ENCODE measurements at regions not wholly inside any gene's neighbourhood (a gene's known extent, or its start where the extent isn't known, plus 50 kb on each side); places are given as distances from the start of the nearest gene placed in this dataset.

GRCh38 chr4:181777518-181777917 lies 465.7 kb upstream of the TENM3 start:
- no peak overlapping the region for H3K4me3 ChIP-seq (ENCODE audit: low read depth, low read length)
- no peak for DNase-seq (ENCODE audit: low read depth, low spot score)
- in situ Hi-C loops (cut with HindIII; ENCODE audit: low sequenced_read_pairs), result no loop called here
- TF ChIP-seq, protein P1, sequence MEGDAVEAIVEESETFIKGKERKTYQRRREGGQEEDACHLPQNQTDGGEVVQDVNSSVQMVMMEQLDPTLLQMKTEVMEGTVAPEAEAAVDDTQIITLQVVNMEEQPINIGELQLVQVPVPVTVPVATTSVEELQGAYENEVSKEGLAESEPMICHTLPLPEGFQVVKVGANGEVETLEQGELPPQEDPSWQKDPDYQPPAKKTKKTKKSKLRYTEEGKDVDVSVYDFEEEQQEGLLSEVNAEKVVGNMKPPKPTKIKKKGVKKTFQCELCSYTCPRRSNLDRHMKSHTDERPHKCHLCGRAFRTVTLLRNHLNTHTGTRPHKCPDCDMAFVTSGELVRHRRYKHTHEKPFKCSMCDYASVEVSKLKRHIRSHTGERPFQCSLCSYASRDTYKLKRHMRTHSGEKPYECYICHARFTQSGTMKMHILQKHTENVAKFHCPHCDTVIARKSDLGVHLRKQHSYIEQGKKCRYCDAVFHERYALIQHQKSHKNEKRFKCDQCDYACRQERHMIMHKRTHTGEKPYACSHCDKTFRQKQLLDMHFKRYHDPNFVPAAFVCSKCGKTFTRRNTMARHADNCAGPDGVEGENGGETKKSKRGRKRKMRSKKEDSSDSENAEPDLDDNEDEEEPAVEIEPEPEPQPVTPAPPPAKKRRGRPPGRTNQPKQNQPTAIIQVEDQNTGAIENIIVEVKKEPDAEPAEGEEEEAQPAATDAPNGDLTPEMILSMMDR (IDR thresholded peaks at IDR 0.05; ENCODE audit: low read depth, low read length), result no peak

DNA sequence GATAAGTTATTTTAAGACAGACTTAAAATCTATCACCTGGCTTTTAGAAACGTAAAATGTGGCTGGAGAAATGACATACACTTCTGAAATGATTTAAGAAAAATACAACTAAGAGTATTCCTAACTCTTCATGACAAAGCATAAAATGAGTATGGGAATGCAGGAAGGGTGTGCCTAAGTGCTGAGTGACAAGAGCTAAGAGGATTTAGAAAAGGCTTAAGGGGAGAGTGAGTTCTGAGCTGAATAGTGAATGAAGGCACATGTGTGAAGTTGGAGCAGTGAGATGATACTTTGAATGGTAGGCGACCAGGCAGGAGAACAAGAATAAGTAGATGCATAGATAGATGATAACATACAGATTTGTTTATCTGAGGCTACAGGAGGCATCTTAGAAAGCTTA lies 458.3 kb upstream of the TENM3 start:
- in situ Hi-C loops (cut with HindIII; ENCODE audit: low sequenced_read_pairs), result no loop called here
- no peak for DNase-seq (ENCODE audit: low read depth, low spot score)
- H3K4me3 ChIP-seq (ENCODE audit: low read depth, low read length), result no peak overlapping the region
- TF ChIP-seq, protein P1 (IDR thresholded peaks at IDR 0.05; ENCODE audit: low read depth, low read length), result no peak

DNA sequence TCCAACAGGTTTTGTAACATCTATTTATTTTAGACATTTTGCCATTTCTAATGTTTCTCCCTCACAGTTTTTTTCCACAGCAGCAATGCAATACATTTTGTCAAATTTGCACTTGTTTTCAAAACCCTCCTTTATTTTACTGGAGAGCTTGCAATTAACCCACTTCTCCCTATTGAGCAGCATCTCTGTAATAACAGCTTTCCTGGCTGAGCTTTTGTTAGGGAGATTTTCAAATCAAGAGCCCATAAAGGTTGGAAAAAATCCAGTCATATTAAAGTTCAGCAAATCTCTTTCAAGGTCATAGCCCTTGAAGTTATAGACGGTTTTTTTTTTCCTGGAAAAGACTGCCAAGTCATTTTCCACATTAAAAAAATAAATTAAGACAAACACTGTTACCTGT lies 450.6 kb upstream of the TENM3 start:
- TF ChIP-seq, protein P1 (IDR thresholded peaks at IDR 0.05; ENCODE audit: low read depth, low read length), result no peak
- in situ Hi-C loops (cut with HindIII; ENCODE audit: low sequenced_read_pairs), result no loop called here
- no peak for DNase-seq (ENCODE audit: low read depth, low spot score)
- H3K4me3 ChIP-seq (ENCODE audit: low read depth, low read length), result no peak overlapping the region

- TF ChIP-seq, protein P1 (IDR thresholded peaks at IDR 0.05; ENCODE audit: low read depth, low read length), result no peak
- DNase-seq (ENCODE audit: low read depth, low spot score), result no peak
- H3K4me3 ChIP-seq (ENCODE audit: low read depth, low read length), result no peak overlapping the region
- in situ Hi-C loops (cut with HindIII; ENCODE audit: low sequenced_read_pairs), result no loop called here
Observed at GRCh38 chr4:181793096-181793495, 450.1 kb upstream of the TENM3 start.

DNA sequence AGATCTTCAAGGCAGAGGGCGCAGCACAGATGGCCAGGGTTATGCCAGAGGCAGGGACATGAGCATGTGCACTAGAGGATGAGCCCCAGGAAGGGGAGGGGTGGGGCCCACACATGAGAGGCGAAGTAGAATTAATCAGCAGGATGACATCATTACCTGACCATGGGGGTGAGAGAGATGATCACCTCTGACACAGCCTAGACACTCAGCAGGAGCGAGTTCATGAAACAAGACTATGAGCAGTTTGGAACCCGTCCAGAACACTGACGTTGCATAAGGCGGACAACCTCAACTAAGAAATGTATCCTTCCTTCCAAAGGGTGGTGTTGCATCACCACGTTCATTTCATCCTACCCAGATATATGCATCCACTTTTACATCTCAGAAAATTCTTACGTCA lies 446.7 kb upstream of the TENM3 start:
- peak; percentile 79 for DNase-seq (ENCODE audit: low read depth, low spot score)
- H3K4me3 ChIP-seq (ENCODE audit: low read depth, low read length), result no peak overlapping the region
- TF ChIP-seq, protein P1 (IDR thresholded peaks at IDR 0.05; ENCODE audit: low read depth, low read length), result no peak
- in situ Hi-C loops (cut with HindIII; ENCODE audit: low sequenced_read_pairs), result no loop called here

DNA sequence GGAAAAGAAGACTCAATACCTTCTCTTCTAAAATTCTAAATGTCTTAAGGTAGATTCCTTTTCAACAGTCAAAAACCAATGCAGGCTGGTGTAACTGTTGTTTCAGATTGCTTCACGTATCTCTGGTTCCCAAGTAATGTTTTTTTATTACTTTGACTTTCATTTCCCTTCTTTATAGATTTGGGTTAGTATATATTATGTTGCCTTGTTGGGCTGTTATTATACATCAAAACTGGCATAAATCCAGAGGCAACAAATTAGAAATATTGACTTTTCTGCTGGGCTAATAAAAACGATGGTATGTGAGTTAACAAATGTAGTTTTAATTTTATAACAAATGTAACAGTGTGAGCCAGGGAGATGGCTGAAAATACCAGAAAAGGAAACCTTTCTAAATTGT lies 444.7 kb upstream of the TENM3 start:
- TF ChIP-seq, protein P1 (IDR thresholded peaks at IDR 0.05; ENCODE audit: low read depth, low read length), result no peak
- H3K4me3 ChIP-seq (ENCODE audit: low read depth, low read length), result no peak overlapping the region
- no peak for DNase-seq (ENCODE audit: low read depth, low spot score)
- in situ Hi-C loops (cut with HindIII; ENCODE audit: low sequenced_read_pairs), result no loop called here

- H3K4me3 ChIP-seq (ENCODE audit: low read depth, low read length), result no peak overlapping the region
- in situ Hi-C loops (cut with HindIII; ENCODE audit: low sequenced_read_pairs), result no loop called here
- DNase-seq (ENCODE audit: low read depth, low spot score), result no peak
- TF ChIP-seq, protein P1 (IDR thresholded peaks at IDR 0.05; ENCODE audit: low read depth, low read length), result no peak
Observed at GRCh38 chr4:181799561-181800069, 443.6 kb upstream of the TENM3 start.

Measured in astrocyte of the spinal cord (primary cell).